Myocyte (in vitro differentiated cells): ENCODE measurements at regions not wholly inside any gene's neighbourhood (a gene's known extent, or its start where the extent isn't known, plus 50 kb on each side); places are given as distances from the start of the nearest gene placed in this dataset.
A peak's percentile ranks its signal among the peaks of the same experiment; 100 is the strongest.

Experiments used
- DNase-seq: peaks from one replicate; pipeline ENCODE4 v3.0.0-alpha.2; 2012; ENCODE audit warnings: low read depth

GRCh38 chr21:35900539-35900938 lies 159.8 kb downstream of the SETD4 start:
- DNase-seq, result no peak

DNA sequence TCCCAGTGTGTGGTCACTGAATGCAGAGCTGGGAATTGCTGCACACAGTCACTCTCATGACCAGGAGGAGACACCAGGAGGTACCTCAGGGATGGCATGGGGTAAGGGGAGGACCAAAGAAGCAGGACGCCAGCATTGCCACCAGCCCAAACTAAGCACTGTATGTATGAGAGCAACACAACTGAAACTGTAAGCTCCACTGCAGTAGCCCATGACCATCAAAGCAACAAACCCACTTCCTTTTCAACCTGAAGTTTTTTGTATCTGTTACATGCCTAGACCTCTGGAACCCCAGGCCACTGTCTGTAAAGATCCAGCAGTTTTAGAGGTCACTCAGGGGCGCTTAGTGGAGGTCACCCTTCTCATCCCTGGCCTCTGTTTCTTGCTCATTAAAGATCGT lies 164.3 kb downstream of the SETD4 start:
- DNase-seq, result no peak

DNA sequence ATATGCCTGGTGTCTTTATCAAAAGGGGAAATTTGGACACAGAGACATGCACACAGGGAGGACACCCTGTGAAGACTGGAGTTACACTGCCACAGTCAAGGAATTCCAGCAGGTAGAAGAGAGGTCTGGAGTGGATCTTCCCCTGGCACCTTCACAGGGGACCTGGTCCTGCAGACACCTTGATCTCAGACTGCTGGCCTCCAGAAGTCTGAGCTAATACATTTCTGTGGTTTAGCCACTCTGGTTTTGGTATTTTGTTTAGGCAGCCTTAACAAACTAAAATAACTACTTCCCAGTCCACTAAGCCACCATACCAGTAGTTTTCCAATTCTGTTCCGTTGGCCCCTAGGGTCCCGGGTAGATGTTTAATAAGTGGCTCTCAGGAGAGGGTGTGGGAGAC lies 164.7 kb downstream of the SETD4 start:
- DNase-seq, result no peak

DNA sequence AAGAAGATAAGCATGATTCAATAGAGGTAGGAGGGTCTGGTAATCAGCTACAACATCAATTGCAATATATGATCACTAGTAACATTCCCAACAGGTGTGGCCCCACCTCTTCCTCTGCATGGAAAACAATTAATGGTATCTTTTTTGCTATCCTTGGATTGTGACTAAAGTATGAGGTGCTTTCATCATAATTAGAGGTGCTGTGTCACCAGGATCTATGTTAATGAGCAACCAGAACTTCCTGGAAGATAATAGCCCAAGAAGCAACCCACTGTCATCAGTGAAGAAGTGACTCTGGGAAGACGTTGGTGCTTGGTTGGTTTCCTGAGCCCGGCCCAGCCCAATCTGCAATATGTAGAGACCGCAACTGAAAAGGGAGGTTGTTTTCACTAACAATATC lies 167.2 kb downstream of the SETD4 start:
- no peak for DNase-seq

DNA sequence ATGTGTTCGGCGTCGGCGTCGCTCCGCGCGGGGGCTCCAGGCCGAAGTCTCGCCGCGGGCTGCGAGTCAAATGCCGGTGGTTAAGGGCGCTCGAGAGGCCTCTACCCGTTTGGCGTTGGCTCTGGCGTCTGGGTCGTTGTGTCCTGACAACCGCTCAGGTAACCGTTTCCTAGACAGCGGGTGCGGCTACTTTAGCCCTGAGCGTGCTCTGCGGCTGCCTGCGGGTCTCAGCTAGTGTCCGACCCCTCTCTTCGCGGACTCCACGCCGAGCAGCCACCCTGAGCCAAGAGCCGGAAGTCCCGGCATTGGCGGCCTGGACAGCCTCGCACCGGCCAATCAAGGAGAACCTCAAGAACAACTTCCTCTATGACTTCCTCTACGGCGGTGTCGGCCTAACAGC lies 173.4 kb downstream of the SETD4 start:
- DNase-seq, result no peak

DNA sequence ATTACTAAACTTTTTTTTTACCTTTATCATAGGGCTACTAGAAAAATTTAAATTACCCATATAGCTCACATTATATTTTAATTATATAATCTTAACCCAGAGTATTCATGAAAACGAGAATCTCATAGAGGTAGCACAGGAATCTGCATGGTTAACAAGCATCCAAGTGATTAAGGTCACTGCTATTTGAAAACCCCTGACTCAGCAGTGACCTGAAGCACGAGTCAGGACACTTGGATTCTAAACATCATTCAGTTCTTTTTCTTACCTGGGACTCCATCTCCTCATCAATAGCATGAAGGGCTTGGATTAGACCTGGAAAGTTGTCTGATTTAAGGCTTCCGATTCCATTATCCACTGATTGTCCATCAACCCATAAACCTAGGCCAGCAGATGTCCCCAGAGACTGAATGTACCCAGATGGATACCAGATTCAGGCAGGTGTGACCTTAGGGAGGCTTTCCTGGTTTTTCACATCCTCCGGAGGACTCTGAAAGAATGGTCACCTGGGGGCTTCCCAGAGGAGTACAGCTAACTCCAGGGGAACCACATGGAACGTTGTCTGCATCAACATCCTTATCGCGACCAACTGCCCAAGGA lies 174.3 kb downstream of the SETD4 start:
- DNase-seq, result no peak

GRCh38 chr21:35882791-35883240 lies 177.5 kb downstream of the SETD4 start:
- peak; percentile 6 for DNase-seq

DNA sequence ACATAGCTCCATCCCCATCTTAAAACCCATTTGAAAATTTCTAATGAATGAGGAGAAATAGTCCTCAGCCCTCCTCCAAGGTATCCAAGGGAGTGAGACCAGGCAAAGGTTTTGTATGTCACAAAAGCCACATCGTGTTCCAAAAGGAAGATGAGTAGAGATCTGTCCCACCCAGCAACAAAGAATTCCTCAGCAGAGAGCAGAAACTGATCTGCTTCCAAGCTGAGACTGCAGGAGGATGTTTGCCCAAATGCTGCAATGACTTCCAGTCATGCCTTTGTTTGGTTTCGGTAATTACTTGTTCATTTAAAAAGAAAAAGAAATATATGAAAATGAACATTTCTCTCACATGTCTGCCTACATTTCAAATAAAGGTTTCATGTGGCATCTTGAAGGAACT lies 186.9 kb downstream of the SETD4 start:
- DNase-seq, result no peak

GRCh38 chr21:35871906-35872305 lies 188.4 kb downstream of the SETD4 start:
- no peak for DNase-seq

GRCh38 chr21:35868869-35869223 lies 191.5 kb downstream of the SETD4 start:
- no peak for DNase-seq

- DNase-seq, result no peak
Measured at GRCh38 chr21:35868005-35868868, 192.1 kb downstream of the SETD4 start.

- no peak for DNase-seq
Measured at GRCh38 chr21:35864039-35864438, 196.3 kb downstream of the SETD4 start.

- DNase-seq, result no peak
Measured at GRCh38 chr21:35862969-35863368, 197.4 kb downstream of the SETD4 start.

DNA sequence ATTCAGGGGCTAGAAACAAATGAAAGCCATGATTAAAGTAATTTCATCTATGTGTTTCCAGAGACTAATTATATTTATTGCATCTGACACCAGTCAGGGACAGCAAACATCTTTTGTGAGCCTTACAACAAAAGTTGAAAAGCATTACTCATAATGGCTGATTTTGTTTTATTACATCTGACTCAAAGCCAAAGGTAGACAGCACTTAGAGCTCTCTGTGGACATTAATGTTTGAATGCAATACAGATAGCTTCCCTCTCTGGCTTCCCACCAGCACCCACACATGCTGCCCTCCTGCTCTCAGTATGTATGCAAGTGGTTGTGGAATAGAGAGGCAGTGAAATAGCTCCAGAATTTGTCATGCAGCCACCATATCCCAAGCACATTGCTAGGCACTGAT lies 198.7 kb downstream of the SETD4 start:
- DNase-seq, result no peak

- no peak for DNase-seq
Measured at GRCh38 chr21:35860189-35860869, 200.0 kb downstream of the SETD4 start.

GRCh38 chr21:35859677-35860076 lies 200.6 kb downstream of the SETD4 start:
- no peak for DNase-seq

DNA sequence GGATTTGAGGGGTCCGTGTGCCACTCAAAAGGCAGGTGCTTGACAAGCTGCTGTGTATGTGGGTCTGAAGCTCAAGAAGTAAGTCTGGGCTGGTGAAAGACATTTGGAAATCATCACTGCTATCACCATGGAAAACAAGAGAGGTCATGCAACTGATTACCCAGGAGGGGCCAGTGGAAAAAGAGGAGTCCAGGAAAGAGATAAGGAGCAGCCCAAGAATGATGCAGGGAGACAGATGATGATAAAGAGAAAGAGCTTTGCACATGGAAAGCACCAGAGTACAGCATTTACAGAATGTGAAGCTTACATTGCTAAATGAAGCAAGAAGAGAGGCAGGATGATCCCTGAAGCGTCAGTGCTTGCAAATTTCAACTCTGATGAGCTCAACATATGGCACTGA lies 203.2 kb downstream of the SETD4 start:
- no peak for DNase-seq

DNA sequence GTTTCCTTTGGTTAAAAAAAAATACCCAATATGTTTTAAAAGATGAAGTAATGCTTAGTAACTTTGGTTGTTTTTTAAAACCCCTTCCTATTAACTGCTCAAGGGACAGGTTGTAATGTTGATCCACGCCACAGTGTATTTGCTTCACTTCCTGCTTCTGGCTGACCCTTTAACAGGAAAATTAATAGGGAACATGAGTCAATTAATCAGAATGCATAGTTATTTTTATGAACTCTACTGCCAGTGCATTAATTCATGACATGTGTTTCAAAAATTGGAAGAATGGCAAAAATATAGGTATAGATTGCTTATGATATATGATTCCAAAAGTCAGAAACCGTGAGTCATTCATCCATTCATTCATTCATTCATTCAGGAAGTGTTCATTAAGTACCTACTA lies 204.8 kb downstream of the SETD4 start:
- no peak for DNase-seq

DNA sequence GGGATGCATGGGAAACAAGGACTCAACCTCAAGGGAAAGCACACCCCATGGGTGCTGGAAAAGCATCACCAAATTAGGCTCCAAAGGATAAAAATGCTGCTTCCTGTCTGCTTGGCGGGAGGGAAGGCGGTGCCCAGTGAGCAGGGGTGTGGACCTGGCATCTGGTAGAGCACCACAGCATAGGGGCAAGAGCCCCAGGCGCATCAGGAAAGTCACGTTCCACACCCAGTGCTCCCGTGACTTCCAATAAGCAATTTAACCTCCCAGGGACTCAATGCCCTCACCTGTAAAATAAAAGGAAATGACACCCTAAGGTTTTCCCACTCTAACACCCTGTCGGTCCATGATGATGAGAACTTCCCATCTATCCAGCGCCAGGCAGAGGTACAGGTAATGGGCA lies 206.0 kb downstream of the SETD4 start:
- no peak for DNase-seq

DNA sequence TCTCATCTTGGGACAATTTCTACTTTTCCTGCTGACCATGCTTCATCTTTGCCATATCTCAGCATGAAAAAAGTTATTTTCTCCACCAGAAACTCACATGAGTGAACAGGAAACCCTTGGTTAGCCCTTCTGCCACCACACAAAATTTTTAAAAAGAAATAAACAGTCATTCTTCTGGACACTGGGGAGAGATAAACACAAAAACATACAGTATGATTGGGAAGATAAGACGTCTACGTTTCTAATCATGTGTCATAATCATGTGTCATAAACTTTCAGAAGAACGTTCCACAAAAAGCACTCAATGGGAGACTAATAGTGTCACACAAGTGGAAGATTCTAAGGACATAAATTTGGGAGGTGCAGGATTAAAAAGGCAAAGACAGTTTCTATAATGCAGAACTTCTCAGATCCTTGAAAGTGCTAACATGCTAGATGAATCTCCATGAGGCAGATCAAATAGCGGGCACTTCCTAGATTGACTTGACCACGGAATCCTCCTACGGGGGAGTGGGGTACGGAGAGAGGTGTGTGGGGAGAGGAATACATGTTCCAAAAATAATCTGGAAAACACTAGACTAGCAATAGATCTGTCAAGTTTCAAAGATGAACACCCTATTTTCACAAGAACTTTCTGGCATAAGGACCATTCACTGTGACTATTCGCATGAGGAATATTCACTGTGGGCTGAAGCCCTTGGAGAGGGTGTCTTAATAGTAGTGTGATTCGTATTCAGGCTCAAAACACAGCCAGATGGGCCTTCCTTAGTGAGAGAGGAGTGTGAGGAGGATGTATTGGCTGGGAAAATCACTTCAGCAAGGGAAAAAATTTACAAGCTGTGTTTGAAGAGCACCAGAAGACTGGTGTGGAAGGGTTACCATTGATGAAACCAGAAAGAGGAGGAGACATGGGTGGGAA lies 206.7 kb downstream of the SETD4 start:
- DNase-seq, result no peak

DNA sequence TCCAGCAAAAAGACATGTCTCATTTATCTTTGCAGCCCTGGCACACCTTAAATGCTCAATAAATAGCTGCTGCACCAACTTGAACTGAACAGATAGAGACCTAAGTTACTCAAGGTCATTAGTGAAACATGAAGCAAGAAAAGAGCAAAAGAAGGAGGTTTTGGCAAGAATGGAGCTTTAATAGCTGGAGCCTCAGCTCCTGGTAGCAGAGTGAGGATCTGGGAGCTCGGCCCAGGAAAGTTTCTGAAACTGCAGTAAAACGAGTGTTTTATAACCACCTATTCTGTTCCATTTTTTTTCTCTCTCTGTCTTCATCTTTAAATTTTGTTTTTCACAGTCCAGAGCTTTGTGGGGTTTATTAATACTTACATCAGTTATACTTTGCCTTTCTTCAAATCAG lies 207.5 kb downstream of the SETD4 start:
- no peak for DNase-seq
